ENCODE measurements at regions not wholly inside any gene's neighbourhood (a gene's known extent, or its start where the extent isn't known, plus 50 kb on each side); places are given as distances from the start of the nearest gene placed in this dataset.

- DNase-seq (ENCODE audit: low read depth) = no peak
These were observed 69.7 kb downstream of the SKA1 start for GRCh38 chr18:50444539-50444938.

- no peak for DNase-seq (ENCODE audit: low read depth)
These were observed 71.8 kb downstream of the SKA1 start for GRCh38 chr18:50446629-50447028.

- no peak for DNase-seq (ENCODE audit: low read depth)
These were observed 72.4 kb downstream of the SKA1 start for GRCh38 chr18:50447102-50447741.

- DNase-seq (ENCODE audit: low read depth) = no peak
These were observed 73.1 kb downstream of the SKA1 start for GRCh38 chr18:50447952-50448351.

DNA sequence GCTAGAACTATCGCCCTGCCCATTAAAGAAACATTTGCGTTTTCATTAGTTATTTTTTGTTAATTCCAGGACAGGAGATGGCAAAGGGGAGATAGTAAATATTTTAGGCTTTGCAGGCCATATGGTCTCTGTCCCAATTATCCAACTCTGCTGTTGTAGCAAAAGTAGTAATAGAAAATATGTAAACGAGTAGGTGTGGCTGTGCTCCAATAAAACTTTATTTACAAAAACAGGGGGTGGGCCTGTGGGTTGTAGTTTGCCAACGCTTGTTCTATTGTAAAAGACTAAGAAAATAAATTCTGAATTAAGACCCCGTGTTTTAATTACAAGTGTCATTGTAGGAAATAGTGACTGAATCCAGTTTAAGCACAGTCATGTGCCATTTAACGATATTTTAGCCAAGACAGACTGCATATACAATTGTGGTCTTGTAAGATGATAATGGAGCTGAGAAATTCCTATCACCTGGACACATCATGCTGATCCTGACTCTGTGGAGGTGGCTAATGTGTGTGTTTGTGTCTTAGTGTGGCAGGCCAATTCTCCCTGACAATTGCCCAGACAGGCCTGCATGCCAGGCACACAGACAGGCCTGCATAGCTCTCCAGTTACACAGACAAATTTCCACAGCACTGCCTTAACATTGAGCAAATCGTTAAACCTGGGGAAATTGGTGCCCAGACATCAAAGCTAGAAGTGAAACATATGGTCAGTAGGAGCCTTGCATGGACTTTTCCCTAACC is 76.4 kb downstream of the SKA1 start:
- no peak for DNase-seq (ENCODE audit: low read depth)

- no peak for DNase-seq (ENCODE audit: low read depth)
These were observed 78.3 kb downstream of the SKA1 start for GRCh38 chr18:50453014-50453680.

DNA sequence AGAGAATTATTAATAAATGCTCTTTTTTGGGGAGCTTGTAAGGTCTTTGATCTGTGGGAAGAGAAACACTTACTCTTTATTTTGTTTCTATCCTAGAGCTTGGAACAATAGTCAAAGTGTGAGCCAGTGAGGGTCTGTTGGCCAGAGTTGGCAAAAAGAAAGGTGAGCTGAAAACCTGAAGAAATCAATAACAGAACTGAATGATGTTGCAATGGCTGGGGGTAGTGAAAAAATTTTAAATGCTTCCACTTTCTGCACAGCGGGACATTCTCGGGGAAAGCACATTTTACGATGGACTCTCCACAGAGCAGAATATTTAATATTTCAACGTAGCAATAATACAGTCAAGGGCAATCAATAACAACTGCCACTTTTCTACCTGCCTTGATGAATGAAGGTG is 78.9 kb downstream of the SKA1 start:
- no peak for DNase-seq (ENCODE audit: low read depth)

- DNase-seq (ENCODE audit: low read depth) = peak; percentile 0
These were observed 79.6 kb downstream of the SKA1 start for GRCh38 chr18:50454387-50454988.

DNA sequence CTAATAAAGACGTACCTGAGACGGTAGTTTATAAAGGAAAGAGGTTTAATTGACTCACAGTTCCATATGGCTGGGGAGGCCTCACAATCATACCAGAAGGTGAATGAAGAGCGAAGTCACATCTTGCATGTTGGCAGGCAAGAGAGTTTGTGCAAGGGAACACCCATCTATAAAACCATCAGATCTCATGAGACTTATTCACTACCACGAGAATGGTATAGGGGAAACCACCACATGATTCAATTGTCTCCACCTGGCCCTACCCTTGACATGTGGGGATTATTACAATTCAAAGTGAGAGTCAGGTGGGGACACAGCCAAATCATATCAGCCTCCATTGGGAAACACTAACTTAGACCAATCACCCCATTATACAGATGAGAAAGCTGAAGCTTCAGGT is 81.4 kb downstream of the SKA1 start:
- DNase-seq (ENCODE audit: low read depth) = no peak

- DNase-seq (ENCODE audit: low read depth) = no peak
These were observed 82.8 kb downstream of the SKA1 start for GRCh38 chr18:50457639-50458038.

- no peak for DNase-seq (ENCODE audit: low read depth)
These were observed 83.5 kb downstream of the SKA1 start for GRCh38 chr18:50458366-50458765.

DNA sequence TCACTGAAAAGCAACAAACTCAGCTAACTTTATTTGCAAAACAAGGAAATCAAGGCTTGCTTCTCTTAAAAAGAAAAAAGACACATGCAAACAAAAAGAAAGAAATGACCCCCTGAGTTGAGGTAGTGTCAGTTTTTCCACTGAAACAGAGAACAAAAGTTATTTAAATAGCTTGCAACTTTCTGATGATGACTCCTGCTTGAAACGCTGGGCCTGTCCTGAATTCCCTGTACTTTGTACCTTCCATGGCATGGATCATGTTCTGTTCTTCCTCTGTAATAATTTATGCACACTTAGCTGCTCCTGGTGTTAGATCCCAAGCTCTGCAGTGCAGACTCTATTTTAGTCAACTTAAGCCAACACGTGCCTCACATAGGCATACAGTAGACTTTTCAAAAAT is 84.0 kb downstream of the SKA1 start:
- no peak for DNase-seq (ENCODE audit: low read depth)

- no peak for DNase-seq (ENCODE audit: low read depth)
These were observed 85.2 kb downstream of the SKA1 start for GRCh38 chr18:50460062-50460461.

- no peak for DNase-seq (ENCODE audit: low read depth)
These were observed 85.9 kb downstream of the SKA1 start for GRCh38 chr18:50460716-50461115.

- no peak for DNase-seq (ENCODE audit: low read depth)
These were observed 86.4 kb downstream of the SKA1 start for GRCh38 chr18:50461251-50461650.

DNA sequence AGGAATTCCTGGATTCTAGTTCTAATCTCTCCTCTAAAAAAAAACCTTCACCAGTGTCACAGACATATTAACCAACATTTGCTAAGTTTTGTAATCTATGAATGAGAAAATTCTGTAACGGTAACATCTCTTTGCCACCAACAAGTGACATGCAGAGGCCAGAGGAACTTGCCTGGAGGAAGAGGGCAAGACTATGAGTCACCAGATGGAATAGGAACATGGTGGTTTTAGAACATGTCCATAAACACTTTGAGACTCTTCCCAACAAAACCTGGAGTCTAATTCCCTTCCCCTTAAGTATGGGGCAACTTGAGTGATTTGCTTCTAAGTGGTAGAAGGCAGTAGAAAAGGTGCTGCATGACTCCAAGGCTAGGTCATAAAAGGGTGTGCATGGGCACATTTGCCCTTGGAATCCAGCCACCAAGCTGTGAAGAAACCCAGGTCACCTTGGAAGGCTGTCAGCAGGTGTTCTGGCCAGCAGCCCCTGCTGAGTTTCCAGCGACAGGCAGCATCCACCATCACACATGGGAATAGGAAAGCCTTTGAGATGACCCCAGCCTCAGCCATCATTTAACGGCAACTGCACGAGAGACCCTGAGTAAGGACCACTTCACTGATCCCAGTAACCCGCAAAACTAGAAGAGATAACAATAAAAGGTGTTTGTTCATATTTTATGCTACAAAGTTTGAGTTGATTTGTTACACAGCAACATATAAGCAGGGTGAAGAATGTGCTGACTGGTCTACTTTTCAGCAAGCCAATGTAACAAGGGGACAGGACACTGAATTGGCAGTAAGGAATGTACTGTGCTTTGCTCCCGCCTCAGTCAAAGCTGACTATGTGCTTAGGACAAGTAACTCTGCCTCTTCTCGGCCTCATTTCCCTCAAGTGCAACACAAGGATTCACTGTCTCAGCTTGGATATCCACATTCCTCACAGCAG is 90.6 kb downstream of the SKA1 start:
- peak; percentile 3 for DNase-seq (ENCODE audit: low read depth)

DNA sequence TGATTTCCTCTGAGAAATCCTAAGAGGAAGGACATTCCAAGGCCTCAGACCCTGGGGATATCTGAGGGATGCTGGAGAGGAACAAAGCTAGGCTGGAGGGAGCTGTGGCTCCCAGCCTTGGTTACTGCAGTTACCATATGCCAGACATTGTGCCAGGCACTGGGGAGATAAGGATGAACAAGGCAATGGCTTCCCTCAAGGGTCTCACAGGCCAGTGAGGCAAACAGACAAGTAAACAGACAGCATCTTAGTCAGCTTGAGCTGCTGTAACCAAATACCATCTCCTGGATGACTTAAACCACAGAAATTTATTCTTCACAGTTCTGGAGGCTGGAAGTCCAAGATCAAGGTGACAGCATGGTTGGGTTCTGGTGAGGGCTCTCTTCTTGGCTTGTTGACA is 91.8 kb downstream of the SKA1 start:
- no peak for DNase-seq (ENCODE audit: low read depth)

- no peak for DNase-seq (ENCODE audit: low read depth)
These were observed 91.1 kb upstream of the MAPK4 start for GRCh38 chr18:50468807-50469206.

DNA sequence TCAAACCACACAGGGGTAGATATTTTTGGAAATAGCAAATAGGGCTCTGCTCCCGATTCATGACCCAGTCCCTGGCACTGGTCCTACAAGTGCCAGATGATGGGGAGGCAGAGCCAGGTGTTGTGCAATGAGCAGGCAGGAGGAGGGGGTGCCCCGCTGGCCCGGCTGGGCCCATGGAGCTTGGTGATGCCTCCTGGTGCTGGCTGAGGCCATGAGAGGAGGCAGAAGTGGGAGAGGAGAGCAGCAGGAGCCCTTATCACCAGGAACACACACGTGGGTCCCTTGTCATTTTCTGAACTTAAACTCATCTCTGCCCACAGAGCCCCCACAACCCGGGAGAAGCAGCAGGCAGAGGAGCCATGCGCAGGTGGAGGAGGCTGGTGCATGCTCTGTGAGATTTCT is 90.5 kb upstream of the MAPK4 start:
- no peak for DNase-seq (ENCODE audit: low read depth)

GRCh38 chr18:50472941-50473340 is 86.9 kb upstream of the MAPK4 start:
- DNase-seq (ENCODE audit: low read depth) = no peak

DNA sequence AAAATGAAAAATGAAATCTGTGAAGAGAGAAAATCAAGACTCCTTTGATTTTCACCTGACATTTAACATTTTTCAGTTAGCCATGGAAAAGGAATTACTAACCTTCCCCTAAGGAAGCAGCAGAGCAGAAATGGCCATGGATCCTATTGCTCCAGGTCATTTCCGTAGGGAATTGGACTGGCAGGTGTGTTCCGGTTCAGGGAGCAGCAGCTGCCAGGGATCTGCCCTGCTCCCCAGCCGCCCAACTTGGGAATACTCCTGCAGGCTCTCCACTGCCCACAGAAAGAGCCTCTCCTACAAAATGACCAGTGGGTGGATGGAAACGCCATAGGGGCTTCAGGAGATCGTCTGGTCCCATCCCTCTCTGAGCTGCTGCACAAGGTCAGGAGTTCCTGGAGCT is 86.0 kb upstream of the MAPK4 start:
- peak; percentile 4 for DNase-seq (ENCODE audit: low read depth)

Measured in renal cortical epithelial cell (primary cell).